DMS53 treated with DMSO at 0.1 percent for 48 hours (cell line): ENCODE measurements at regions not wholly inside any gene's neighbourhood (a gene's known extent, or its start where the extent isn't known, plus 50 kb on each side); places are given as distances from the start of the nearest gene placed in this dataset.
"Not testable (repeated sequence)": the region's sequence is repeated elsewhere in the genome, so short reads cannot be mapped to it uniquely, and the experiment has no call there.

ENCODE experiments used
- DNase-seq: peaks from one replicate; lab custom pipeline; 2025; ENCODE audit not compliant: unreplicated experiment; lab: John Stamatoyannopoulos, UW

DNA sequence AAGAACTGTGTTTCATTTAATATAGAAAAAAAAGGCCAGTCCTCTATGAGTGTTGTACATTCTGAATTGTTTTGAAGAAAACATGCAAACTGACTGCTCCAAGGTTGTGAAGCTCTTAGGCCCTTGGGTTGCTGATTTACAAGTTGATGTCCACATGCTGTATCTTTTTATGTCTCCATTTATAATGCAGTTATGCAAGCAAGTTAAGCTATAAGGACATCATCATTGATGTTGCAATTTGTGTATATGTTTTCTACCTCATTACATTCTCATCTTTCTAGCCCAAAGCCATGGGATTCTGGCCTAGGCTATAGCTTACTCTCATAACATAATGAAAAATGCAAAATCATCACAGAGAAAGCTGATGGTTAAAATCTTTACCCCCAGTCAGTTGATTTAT, 245.7 kb upstream of the AGTR1 start:
- DNase-seq = no peak

DNA sequence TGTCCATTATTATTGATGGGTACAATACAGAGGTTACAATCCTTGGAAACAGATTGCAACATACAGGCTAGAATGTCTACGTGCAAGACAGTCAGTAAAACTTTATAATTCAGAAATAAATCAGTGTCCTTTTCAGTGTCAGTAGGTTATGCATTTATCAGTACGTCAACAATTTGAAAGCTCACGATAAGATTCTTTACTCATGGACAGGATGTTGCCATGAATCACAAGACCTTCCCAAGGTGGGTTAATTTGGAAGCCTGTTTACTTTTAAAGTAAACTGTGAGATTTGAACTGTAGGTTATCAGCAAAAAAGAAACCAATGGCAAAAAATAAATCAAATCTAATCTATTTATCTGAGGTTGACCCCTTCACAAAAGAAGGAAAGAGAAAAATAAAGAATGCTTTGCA, 243.9 kb upstream of the AGTR1 start:
- no peak for DNase-seq

GRCh38 chr3:148455098-148455497, 242.6 kb upstream of the AGTR1 start:
- no peak for DNase-seq

GRCh38 chr3:148457886-148458285, 239.8 kb upstream of the AGTR1 start:
- no peak for DNase-seq

DNA sequence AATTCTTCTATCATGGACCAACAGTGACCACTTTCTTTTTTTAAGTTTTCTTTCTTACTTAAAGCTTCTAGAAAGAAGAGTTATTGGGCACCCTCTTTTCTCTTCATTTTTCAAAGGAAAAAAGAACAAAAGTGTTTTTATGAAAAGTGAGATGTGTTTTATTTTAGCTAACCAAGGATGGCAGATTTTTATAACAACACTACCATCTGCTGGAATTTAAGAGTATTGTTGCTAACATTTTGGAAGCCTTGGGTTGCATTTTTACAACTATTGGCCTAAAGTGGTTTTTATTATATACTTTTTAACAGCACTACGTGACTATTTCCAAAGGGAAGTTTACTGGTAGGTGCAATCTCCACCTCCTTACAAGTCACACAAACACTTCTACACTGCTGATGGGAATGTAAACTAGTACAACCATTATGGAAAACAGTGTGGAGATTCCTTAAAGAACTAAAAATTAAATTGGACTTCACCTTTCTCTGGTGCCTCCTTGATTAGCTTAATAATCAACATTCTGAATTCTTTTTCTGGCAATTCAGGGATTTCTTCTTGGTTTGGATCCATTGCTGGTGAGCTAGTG, 237.7 kb upstream of the AGTR1 start:
- no peak for DNase-seq

DNA sequence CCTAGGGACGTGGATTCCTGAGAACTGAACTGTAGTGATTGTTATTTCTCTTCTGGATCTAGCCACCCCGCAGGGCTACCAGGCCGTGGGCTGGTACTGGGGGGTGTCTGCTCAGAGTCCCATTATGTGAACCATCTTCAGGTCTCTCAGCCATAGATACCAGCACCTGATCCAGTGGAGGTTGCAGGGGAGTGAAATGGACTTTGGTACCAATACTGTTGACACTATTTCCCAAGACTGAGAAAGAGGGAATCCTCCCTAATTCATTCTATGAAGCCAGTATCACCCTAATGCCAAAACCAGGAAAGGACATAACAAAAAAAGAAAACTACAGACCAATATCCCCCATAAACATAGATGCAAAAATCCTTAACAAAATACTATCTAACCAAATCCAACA, 237.0 kb upstream of the AGTR1 start:
- no peak for DNase-seq

GRCh38 chr3:148464246-148464645, 233.5 kb upstream of the AGTR1 start:
- no peak for DNase-seq

- DNase-seq = no peak
Measured at GRCh38 chr3:148466143-148466542, 231.6 kb upstream of the AGTR1 start.

DNA sequence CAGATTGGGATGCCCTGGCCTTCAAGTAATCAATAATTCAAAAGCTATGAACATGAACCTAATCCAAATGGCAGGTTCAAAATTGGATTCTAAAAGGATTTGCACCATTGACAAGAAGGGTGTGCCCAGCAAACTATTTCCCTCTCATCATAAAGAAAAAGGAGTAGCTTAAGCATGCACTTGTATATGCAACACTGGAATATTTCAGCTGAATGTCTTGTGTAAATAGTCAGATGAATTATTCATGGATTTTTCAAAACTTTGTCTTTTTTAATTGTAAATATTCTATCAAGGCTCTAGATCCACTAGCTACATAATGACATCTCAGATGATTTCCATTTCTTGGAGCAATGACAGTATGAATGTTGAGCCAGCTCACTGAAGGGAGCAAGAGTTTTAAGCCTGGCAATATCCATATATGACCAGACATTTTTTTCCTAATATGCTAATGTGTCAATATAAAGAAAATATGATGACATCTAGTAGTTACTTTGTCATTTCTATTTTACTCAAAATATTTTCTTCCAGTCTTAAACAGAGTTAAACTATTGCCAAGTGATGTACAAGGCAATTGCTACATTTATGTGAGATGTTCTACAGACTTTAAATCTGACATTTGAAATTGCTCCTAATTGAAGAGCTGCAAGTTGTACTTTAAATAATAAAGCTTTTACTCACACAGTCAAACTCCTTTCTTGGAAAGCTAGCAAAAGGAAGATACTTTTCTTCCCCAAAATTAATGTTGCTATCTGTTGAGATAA, 230.5 kb upstream of the AGTR1 start:
- no peak for DNase-seq

DNA sequence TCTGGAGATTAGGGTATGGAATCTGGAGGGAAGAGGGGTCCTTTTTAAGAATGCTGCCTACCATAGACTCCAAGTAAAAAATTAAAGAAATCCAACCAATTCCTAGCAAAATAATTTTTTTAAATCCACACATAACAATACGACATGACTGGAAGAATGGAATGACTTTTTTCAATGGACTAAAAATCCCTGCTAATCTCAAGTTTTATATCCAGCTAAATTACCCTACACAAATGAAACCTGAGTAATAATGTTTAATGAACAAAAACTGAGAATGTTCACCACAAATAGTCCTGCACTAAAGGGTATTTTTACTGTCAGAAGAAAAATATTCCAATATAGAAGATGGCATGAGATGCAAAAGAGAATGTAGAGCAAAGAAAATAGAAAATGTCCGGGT, 220.3 kb upstream of the AGTR1 start:
- no peak for DNase-seq

DNA sequence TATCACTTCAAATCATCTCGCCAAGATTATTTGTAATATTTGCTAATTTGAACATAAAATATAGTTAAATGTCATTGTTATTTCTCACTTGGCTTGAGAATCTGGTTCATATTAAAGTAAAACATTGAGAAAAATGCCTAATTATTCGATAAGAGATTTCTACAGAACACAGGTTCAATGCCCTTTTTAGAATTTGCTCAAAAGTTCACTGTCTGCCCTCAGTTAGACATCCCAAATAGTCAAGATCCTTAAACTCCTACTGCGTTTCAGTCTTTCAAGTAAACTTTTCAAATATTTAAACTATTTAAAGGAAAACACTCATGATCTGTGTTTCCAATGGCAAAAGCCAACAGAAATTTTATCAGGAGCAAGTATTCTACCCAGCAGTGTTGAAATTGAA, 204.1 kb upstream of the AGTR1 start:
- no peak for DNase-seq

DNA sequence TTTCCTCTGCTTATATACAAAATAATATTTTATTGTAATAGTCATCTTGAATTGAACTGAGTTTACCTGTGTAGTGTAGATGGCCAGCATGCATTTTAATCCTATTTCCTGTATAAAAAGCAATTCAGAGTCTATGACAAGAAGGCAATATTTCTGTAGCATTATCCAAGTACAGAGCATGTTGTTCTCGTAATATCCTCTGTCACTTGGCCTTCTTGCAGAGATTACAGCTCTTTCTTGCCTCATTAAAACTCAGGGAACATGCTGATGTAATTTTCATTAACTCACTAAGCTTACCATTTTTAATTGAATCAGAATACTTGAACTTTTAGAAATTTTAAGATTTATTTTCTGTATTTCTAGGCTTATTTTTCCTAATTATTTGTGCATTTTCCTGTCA, 203.3 kb upstream of the AGTR1 start:
- no peak for DNase-seq

GRCh38 chr3:148500881-148501280, 196.8 kb upstream of the AGTR1 start:
- DNase-seq = no peak

DNA sequence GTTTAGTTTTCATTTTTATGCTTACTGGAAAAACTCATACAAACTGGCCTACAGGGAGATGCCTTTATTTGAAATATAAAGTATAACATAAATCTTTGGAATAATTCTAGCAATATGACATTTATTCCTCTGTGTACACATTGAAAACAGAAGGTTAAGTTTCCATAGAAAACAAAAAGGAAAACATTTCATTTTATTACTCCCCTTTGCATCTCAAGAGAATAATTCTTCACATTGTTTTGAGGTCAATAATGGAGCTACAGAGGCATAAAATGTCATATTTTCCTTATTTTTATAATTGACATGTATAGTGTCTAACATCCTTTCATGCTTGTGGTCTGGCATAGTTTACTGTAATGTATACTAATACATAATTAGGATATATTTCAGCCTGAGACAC, 187.6 kb upstream of the AGTR1 start:
- no peak for DNase-seq

DNA sequence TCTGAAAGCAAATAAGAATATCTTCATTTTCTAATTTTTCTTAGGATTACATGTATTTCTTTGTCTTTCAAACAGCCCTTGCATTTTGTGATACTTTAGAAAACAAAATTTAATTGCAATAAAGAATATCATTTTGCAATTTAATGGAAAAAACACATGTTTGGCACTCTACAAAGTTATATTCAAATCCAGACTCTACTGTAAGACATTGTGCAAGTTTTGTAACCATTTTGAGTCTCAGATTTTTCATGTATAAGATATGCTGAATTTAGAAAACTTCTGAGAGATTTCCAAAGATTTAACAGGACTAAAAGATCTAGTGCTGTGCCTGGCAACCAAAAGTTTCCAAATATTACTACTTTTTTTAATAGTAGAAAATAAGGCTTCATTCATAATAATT, 187.1 kb upstream of the AGTR1 start:
- DNase-seq = no peak

- no peak for DNase-seq
Measured at GRCh38 chr3:148512648-148513047, 185.1 kb upstream of the AGTR1 start.

- DNase-seq = no peak
Measured at GRCh38 chr3:148513096-148513543, 184.6 kb upstream of the AGTR1 start.

- no peak for DNase-seq
Measured at GRCh38 chr3:148518520-148518919, 179.2 kb upstream of the AGTR1 start.

DNA sequence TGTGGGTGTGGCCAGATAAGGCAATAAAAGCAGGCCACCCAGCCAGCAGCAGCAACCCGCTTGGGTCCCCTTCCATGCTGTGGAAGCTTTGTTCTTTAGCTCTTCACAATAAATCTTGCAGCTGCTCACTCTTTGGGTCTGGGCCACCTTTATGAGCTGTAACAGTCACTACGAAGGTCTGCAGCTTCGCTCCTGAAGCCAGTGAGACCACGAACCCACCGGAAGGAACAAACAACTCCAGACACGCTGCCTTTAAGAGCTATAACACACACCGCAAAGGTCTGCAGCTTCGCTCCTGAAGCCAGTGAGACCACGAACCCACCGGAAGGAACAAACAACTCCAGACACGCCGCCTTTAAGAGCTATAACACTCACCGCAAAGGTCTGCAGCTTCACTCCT, 172.1 kb upstream of the AGTR1 start:
- DNase-seq = not testable (repeated sequence)

DNA sequence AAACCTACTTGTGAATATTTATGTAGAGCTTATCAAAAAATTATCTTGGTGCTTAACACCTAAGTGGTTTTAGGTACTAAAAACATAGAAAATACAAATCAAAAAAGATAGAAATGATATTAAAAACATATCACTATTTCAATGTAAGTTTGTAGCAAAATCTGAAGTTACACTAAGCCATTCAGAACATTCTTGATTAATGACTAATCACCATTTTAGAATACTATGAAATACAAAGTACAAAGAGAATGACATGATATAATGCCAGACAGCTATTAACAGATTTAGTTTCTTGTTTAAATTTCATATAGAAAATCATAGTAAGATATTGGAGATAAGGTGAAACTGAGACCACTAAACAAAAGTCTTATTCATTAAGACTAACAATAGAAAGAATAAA, 169.7 kb upstream of the AGTR1 start:
- DNase-seq = no peak

DNA sequence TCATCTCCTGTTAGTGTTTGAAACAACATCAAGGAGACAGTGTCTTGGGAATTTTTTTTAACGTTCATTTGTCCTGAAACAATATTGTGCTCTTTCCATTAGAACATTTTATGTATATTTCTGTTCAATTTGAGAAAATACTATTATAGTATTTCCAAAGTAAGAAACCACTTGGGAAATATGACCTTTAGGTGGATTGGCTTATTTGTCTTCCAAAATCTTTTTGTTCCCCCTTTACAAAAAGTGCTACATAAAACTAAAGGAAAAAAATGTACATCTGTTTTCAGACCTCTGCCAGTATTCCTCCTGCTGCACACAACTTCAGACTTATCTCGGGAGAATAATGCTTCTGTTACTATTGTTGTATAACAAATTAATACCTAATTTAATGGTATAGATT, 165.9 kb upstream of the AGTR1 start:
- no peak for DNase-seq

- DNase-seq = no peak
Measured at GRCh38 chr3:148532326-148532725, 165.4 kb upstream of the AGTR1 start.

- no peak for DNase-seq
Measured at GRCh38 chr3:148532774-148533173, 164.9 kb upstream of the AGTR1 start.
